DOHH2 (cell line): ENCODE measurements at regions not wholly inside any gene's neighbourhood (a gene's known extent, or its start where the extent isn't known, plus 50 kb on each side); places are given as distances from the start of the nearest gene placed in this dataset.

ENCODE experiments used
- H3F3A ChIP-seq: fragments of 200-600 bp; sonication (generic), shearing (Covaris generic); 2 replicates; pipeline ENCODE4 v1.6.0; 2016; ENCODE audit warnings: antibody characterized with exemption, mild to moderate bottlenecking; ENCODE audit not compliant: control insufficient read depth, insufficient read depth
- H3K27ac ChIP-seq: fragments of 200-600 bp; sonication (generic); 2 replicates; pipeline ENCODE4 v1.5.1; 2014; ENCODE audit warnings: low read depth, mild to moderate bottlenecking, low read length, moderate library complexity
- H3K27me3 ChIP-seq: fragments of 200-600 bp; sonication (generic); 2 replicates; pipeline ENCODE4 v1.6.1; 2014; ENCODE audit warnings: mild to moderate bottlenecking, low read length, mixed read lengths; ENCODE audit not compliant: control insufficient read depth
- H3K36me3 ChIP-seq: fragments of 200-600 bp; sonication (generic); 2 replicates; pipeline ENCODE4 v1.6.1; 2014; ENCODE audit warnings: mild to moderate bottlenecking, low read length, moderate library complexity, mixed read lengths; ENCODE audit not compliant: control insufficient read depth
- H3K4me1 ChIP-seq: fragments of 200-600 bp; sonication (generic); 2 replicates; pipeline ENCODE4 v1.6.1; 2014; ENCODE audit warnings: mild to moderate bottlenecking, low read length, mixed read lengths; ENCODE audit not compliant: control insufficient read depth
- H3K4me2 ChIP-seq: fragments of 200-600 bp; sonication (generic); 2 replicates; pipeline ENCODE4 v1.6.0; 2014; ENCODE audit warnings: mild to moderate bottlenecking, low read length, moderate library complexity
- H3K4me3 ChIP-seq: fragments of 200-600 bp; sonication (generic); 2 replicates; pipeline ENCODE4 v1.5.1; 2014; ENCODE audit warnings: mild to moderate bottlenecking, low read length, mixed read lengths
- H3K79me2 ChIP-seq: fragments of 200-600 bp; sonication (generic); 2 replicates; pipeline ENCODE4 v1.6.1; 2014; ENCODE audit warnings: mild to moderate bottlenecking, low read length, mixed read lengths; ENCODE audit not compliant: control insufficient read depth
- H3K9me2 ChIP-seq: fragments of 200-600 bp; sonication (generic); replicated peaks from 2 replicates; pipeline ENCODE4 v1.6.1; 2014; ENCODE audit warnings: mild to moderate bottlenecking, low read length, mixed read lengths; ENCODE audit not compliant: control insufficient read depth
- H3K9me3 ChIP-seq: fragments of 200-600 bp; sonication (generic); 2 replicates; pipeline ENCODE4 v1.6.1; 2014; ENCODE audit warnings: antibody characterized with exemption, low read length, mixed read lengths; ENCODE audit not compliant: control insufficient read depth, insufficient read depth
- H4K20me1 ChIP-seq: fragments of 200-600 bp; sonication (generic); 2 replicates; pipeline ENCODE4 v1.6.0; 2014; ENCODE audit warnings: low read depth, mild to moderate bottlenecking, antibody characterized with exemption, low read length, moderate library complexity; ENCODE audit not compliant: control insufficient read depth, insufficient read depth
- CTCF ChIP-seq: fragments of 200-600 bp; sonication (generic); IDR thresholded peaks from one replicate; pipeline ENCODE4 v1.5.1; 2014; ENCODE audit warnings: antibody characterized with exemption, mild to moderate bottlenecking, low read depth, low read length; ENCODE audit not compliant: poor library complexity, severe bottlenecking
- EZH2phosphoT487 ChIP-seq: fragments of 200-600 bp; sonication (generic); IDR thresholded peaks from 2 replicates; pipeline ENCODE4 v1.6.1; 2017; ENCODE audit warnings: borderline replicate concordance, mild to moderate bottlenecking, antibody characterized with exemption, low read length, moderate library complexity, mixed read lengths

DNA sequence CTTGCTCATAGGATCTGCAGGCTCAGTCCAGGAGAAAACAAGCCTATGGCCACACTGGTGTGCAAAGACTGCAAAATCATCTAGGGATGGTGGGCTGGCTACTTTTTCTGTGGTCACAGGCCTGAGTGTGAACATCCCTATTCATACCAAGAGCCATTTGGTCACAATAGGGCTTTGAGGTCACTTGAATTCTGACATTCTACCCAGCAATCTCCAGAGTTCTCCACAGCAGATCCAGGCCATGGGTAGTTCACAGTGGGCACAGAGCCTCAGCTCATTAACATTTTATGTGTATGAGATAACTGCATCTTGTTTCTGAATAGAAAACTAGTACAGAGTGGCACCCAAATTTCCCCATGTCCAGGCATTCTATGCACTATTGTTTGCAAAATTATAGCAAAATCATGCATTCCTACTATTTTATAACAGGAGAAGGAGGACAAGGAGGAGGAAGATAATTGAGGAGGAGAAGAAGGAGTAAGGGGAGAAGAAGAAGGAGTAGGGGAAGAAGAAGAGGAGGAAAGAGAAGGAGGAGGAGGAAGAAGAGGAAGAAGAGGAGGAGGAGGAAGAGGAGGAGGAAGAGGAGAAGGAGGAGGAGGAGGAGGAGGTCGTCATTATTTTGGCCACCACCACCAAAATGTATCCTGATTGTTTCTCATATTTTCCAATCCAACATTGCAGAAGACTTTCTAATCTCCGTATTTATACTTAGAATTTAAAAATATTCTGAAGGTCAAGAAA lies 129.0 kb downstream of the SEMA6D start:
- Histone ChIP-seq H3K4me3 (no peak overlapping the region), H3K36me3 (no peaks in the 10 kb centered on the region), H3K4me1 (no peaks in the 10 kb centered on the region), H3F3A (no peaks in the 10 kb centered on the region), H3K9me3 (no peaks in the 10 kb centered on the region), H3K9me2 (no peaks in the 10 kb centered on the region), H3K79me2 (no peaks in the 10 kb centered on the region), H4K20me1 (no peaks in the 10 kb centered on the region), H3K4me2 (no peak overlapping the region), H3K27ac (no peak overlapping the region), H3K27me3 (no peaks in the 10 kb centered on the region)
- TF ChIP-seq CTCF (no peak), EZH2phosphoT487 (no peak)

- Histone ChIP-seq H3K4me3 (no peak overlapping the region), H3K4me2 (no peak overlapping the region), H3K9me2 (no peaks in the 10 kb centered on the region), H3K27me3 (no peaks in the 10 kb centered on the region), H3K36me3 (no peaks in the 10 kb centered on the region), H3K79me2 (no peaks in the 10 kb centered on the region), H3F3A (no peaks in the 10 kb centered on the region), H3K4me1 (no peaks in the 10 kb centered on the region), H3K27ac (no peak overlapping the region), H4K20me1 (no peaks in the 10 kb centered on the region), H3K9me3 (no peaks in the 10 kb centered on the region)
- TF ChIP-seq EZH2phosphoT487 (no peak), CTCF (no peak)
Observed at GRCh38 chr15:47846876-47847275, 129.6 kb downstream of the SEMA6D start.

DNA sequence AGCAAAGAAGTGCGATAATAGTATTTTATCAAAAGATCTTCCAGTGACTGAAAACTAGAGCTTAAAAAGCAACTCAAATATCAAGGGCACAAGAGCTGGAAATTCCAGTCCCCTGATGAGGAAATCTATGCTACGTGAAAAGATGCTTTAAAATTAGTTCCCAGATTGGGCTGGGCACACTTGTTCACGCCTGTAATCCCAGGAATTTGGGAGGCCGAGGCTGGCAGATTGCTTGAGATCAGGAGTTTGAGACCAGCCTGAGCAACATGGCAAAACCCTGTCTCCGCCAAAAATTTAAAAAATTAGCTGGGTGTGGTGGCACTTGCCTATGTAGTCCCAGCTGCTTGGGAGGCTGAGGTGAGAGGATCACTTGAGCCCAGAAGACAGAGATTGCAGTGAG lies 138.8 kb downstream of the SEMA6D start:
- Histone ChIP-seq H3K9me2 (no peaks in the 10 kb centered on the region), H4K20me1 (no peaks in the 10 kb centered on the region), H3K9me3 (no peaks in the 10 kb centered on the region), H3K27ac (no peak overlapping the region), H3K36me3 (no peaks in the 10 kb centered on the region), H3K4me1 (no peaks in the 10 kb centered on the region), H3K79me2 (no peaks in the 10 kb centered on the region), H3K4me3 (no peak overlapping the region), H3K4me2 (no peak overlapping the region), H3F3A (no peaks in the 10 kb centered on the region), H3K27me3 (no peaks in the 10 kb centered on the region)
- TF ChIP-seq EZH2phosphoT487 (no peak), CTCF (no peak)
